ENCODE measurements at regions not wholly inside any gene's neighbourhood (a gene's known extent, or its start where the extent isn't known, plus 50 kb on each side); places are given as distances from the start of the nearest gene placed in this dataset.

GRCh38 chr17:74134991-74135390 is 68.5 kb upstream of the RPL38 start:
- no peak for DNase-seq (ENCODE audit: low spot score)
- Histone ChIP-seq H3K4me3 (no peak overlapping the region), H3K27ac (no peak overlapping the region), H3K36me3 (no peaks in the 10 kb centered on the region), H3K9me3 (no peaks in the 10 kb centered on the region), H3K4me1 (replicated peaks) (no peaks in the 10 kb centered on the region), H3K27me3 (replicated peaks; ENCODE audit: insufficient read depth) (peaks cover 3% of the 10 kb centered on the region)
- TF ChIP-seq POLR2A (IDR thresholded peaks at IDR 0.05): no peak
- no peak for TF ChIP-seq POLR2AphosphoS5 (IDR thresholded peaks at IDR 0.05)
- TF ChIP-seq CTCF (IDR thresholded peaks at IDR 0.05): no peak
- WGBS: 78% methylated on average over 1 of the region's 1 CpG
- intact Hi-C loops (cut with DNase I): no loop called here

GRCh38 chr17:74135391-74136167 is 67.9 kb upstream of the RPL38 start:
- H3K36me3 ChIP-seq: no peaks in the 10 kb centered on the region
- H3K27me3 ChIP-seq (replicated peaks; ENCODE audit: insufficient read depth): peaks cover 3% of the 10 kb centered on the region
- no peaks in the 10 kb centered on the region for H3K9me3 ChIP-seq
- no peaks in the 10 kb centered on the region for H3K4me1 ChIP-seq (replicated peaks)
- no peak overlapping the region for H3K27ac ChIP-seq
- TF ChIP-seq POLR2A (IDR thresholded peaks at IDR 0.05) (no peak), CTCF (IDR thresholded peaks at IDR 0.05) (no peak), POLR2AphosphoS5 (IDR thresholded peaks at IDR 0.05) (no peak)
- H3K4me3 ChIP-seq: no peak overlapping the region
- WGBS: 78% methylated on average over 9 of the region's 9 CpGs
- no peak for DNase-seq (ENCODE audit: low spot score)
- intact Hi-C loops (cut with DNase I): no loop called here

- Histone ChIP-seq H3K36me3 (no peaks in the 10 kb centered on the region), H3K27ac (no peak overlapping the region), H3K4me1 (replicated peaks) (no peaks in the 10 kb centered on the region), H3K4me3 (no peak overlapping the region), H3K9me3 (no peaks in the 10 kb centered on the region), H3K27me3 (replicated peaks; ENCODE audit: insufficient read depth) (peaks cover 3% of the 10 kb centered on the region)
- TF ChIP-seq POLR2AphosphoS5 (IDR thresholded peaks at IDR 0.05) (no peak), CTCF (IDR thresholded peaks at IDR 0.05) (no peak), POLR2A (IDR thresholded peaks at IDR 0.05) (no peak)
- no peak for DNase-seq (ENCODE audit: low spot score)
- 55% methylated on average over 3 of the region's 3 CpGs for whole genome bisulfite sequencing
- intact Hi-C loops (cut with DNase I): no loop called here
These were observed 66.1 kb upstream of the RPL38 start for GRCh38 chr17:74137416-74137815.

- no peaks in the 10 kb centered on the region for H3K9me3 ChIP-seq
- intact Hi-C loops (cut with DNase I): no loop called here
- no peak for TF ChIP-seq POLR2AphosphoS5 (IDR thresholded peaks at IDR 0.05)
- no peak for TF ChIP-seq POLR2A (IDR thresholded peaks at IDR 0.05)
- no peak for TF ChIP-seq CTCF (IDR thresholded peaks at IDR 0.05)
- H3K36me3 ChIP-seq: no peaks in the 10 kb centered on the region
- peaks cover 2% of the 10 kb centered on the region for H3K27me3 ChIP-seq (replicated peaks; ENCODE audit: insufficient read depth)
- no peak overlapping the region for H3K4me3 ChIP-seq
- H3K4me1 ChIP-seq (replicated peaks): no peaks in the 10 kb centered on the region
- no peak for DNase-seq (ENCODE audit: low spot score)
- no peak overlapping the region for H3K27ac ChIP-seq
These were observed 64.4 kb upstream of the RPL38 start for GRCh38 chr17:74139120-74139519.

GRCh38 chr17:74140282-74140681 is 63.2 kb upstream of the RPL38 start:
- H3K9me3 ChIP-seq: no peaks in the 10 kb centered on the region
- TF ChIP-seq POLR2A (IDR thresholded peaks at IDR 0.05): no peak
- TF ChIP-seq CTCF (IDR thresholded peaks at IDR 0.05): no peak
- TF ChIP-seq POLR2AphosphoS5 (IDR thresholded peaks at IDR 0.05): no peak
- H3K4me1 ChIP-seq (replicated peaks): no peaks in the 10 kb centered on the region
- DNase-seq (ENCODE audit: low spot score): no peak
- intact Hi-C loops (cut with DNase I): no loop called here
- no peaks in the 10 kb centered on the region for H3K36me3 ChIP-seq
- 90% methylated on average over 3 of the region's 3 CpGs for WGBS
- H3K27ac ChIP-seq: no peak overlapping the region
- H3K27me3 ChIP-seq (replicated peaks; ENCODE audit: insufficient read depth): no peaks in the 10 kb centered on the region
- H3K4me3 ChIP-seq: no peak overlapping the region

Data from prostate gland (tissue), 2 donors.